Keratinocyte (primary cell): ENCODE measurements at regions not wholly inside any gene's neighbourhood (a gene's known extent, or its start where the extent isn't known, plus 50 kb on each side); places are given as distances from the start of the nearest gene placed in this dataset.

Experiments
- DNase-seq: peaks from one replicate; pipeline ENCODE4 v3.0.0-alpha.2; 2011; ENCODE audit warnings: low read depth, missing footprints, low spot score
- FAIRE-seq: peaks from 2 replicates; lab custom pipeline; 2011; peaks lifted over from hg19 to GRCh38; lab: Jason Lieb, UNC
- H2AFZ ChIP-seq: 2 replicates; pipeline ENCODE4 v1.6.0; 2012; ENCODE audit warnings: low read length, control low read depth, inconsistent platforms; ENCODE audit not compliant: control insufficient read depth
- H3K27ac ChIP-seq: 2 replicates; pipeline ENCODE4 v1.5.1; 2011; ENCODE audit warnings: low read length; ENCODE audit not compliant: control insufficient read depth, insufficient read depth
- H3K27me3 ChIP-seq: 3 replicates; pipeline ENCODE4 v1.6.0; 2011; ENCODE audit warnings: low read length; ENCODE audit not compliant: control insufficient read depth, insufficient read depth; ENCODE audit errors: extremely low read depth
- H3K36me3 ChIP-seq, 2 experiments: 2 replicates in 1 of 2; 3 replicates in 1 of 2; pipeline ENCODE4 v1.5.1; 2011; ENCODE audit warnings: low read length in 2 of 2, mild to moderate bottlenecking in 1 of 2; ENCODE audit not compliant: control insufficient read depth in 2 of 2, insufficient read depth in 2 of 2; ENCODE audit errors: extremely low read depth in 1 of 2
- H3K4me1 ChIP-seq: 3 replicates; pipeline ENCODE4 v1.5.1; 2011; ENCODE audit warnings: low read length; ENCODE audit not compliant: control insufficient read depth, insufficient read depth; ENCODE audit errors: extremely low read depth
- H3K4me2 ChIP-seq: 3 replicates; pipeline ENCODE4 v1.6.0; 2011; ENCODE audit warnings: low read depth, low read length; ENCODE audit not compliant: control insufficient read depth, insufficient read depth; ENCODE audit errors: extremely low read depth
- H3K4me3 ChIP-seq, 3 experiments: fragments of 200-600 bp in 1 of 3; sonication (generic) in 1 of 3; 2 replicates in 2 of 3; 3 replicates in 1 of 3; pipeline ENCODE4 v1.5.1; 2011 to 2016; ENCODE audit warnings: low read length in 3 of 3, mild to moderate bottlenecking in 3 of 3, control low read depth in 2 of 3, inconsistent platforms in 1 of 3, low read depth in 1 of 3, mixed read lengths in 1 of 3, mixed run types in 1 of 3, moderate library complexity in 1 of 3; ENCODE audit not compliant: control insufficient read depth in 2 of 3, insufficient read depth in 2 of 3; ENCODE audit errors: extremely low read depth in 1 of 3
- H3K79me2 ChIP-seq: 2 replicates; pipeline ENCODE4 v1.6.0; 2012; ENCODE audit warnings: low read length; ENCODE audit not compliant: control insufficient read depth, insufficient read depth
- H3K9ac ChIP-seq: 3 replicates; pipeline ENCODE4 v1.6.0; 2011; ENCODE audit warnings: low read length; ENCODE audit not compliant: control insufficient read depth, insufficient read depth; ENCODE audit errors: extremely low read depth
- H3K9me1 ChIP-seq: 3 replicates; pipeline ENCODE4 v1.6.0; 2011; ENCODE audit warnings: low read length; ENCODE audit not compliant: control insufficient read depth, insufficient read depth; ENCODE audit errors: extremely low read depth
- H3K9me3 ChIP-seq: 2 replicates; pipeline ENCODE4 v1.5.1; 2012; ENCODE audit warnings: low read depth, low read length; ENCODE audit not compliant: control insufficient read depth
- H4K20me1 ChIP-seq: 3 replicates; pipeline ENCODE4 v1.6.0; 2011; ENCODE audit warnings: low read length; ENCODE audit not compliant: control insufficient read depth, insufficient read depth; ENCODE audit errors: extremely low read depth
- CTCF ChIP-seq, 3 experiments: IDR thresholded peaks in 1 of 3; conservative IDR thresholded peaks in 1 of 3; optimal IDR thresholded peaks in 1 of 3; 2 replicates in 2 of 3; 3 replicates in 1 of 3; pipeline versions ENCODE3 to v1.5.1; 2011; ENCODE audit warnings: low read length in 3 of 3, mild to moderate bottlenecking in 3 of 3, moderate library complexity in 2 of 3, control low read depth in 1 of 3, inconsistent platforms in 1 of 3; ENCODE audit not compliant: insufficient read depth in 2 of 3; ENCODE audit errors: extremely low read depth in 1 of 3
- EZH2 ChIP-seq: IDR thresholded peaks from one replicate; pipeline ENCODE4 v1.6.1; 2012; ENCODE audit warnings: inconsistent platforms, mild to moderate bottlenecking, low read length, moderate library complexity
- dilution Hi-C: fragments of 300-500 bp; cut with MboI; formaldehyde crosslinking; loops from one replicate; pipeline ENCODE4 v1.7.0; 2020; ENCODE audit warnings: low sequenced_read_pairs; ENCODE audit not compliant: extremely low pct_ligation_motif_present

GRCh38 chr12:115042341-115042740 lies 358.4 kb upstream of the TBX3 start:
- Histone ChIP-seq H3K79me2 (no peaks in the 10 kb centered on the region), H2AFZ (no peak overlapping the region), H3K9ac (no peak overlapping the region), H4K20me1 (no peaks in the 10 kb centered on the region), H3K4me3 (no peak overlapping the region), H3K27me3 (no peaks in the 10 kb centered on the region), H3K27ac (no peak overlapping the region), H3K9me1 (no peaks in the 10 kb centered on the region), H3K4me2 (no peak overlapping the region), H3K4me1 (no peaks in the 10 kb centered on the region), H3K36me3 (no peaks in the 10 kb centered on the region), H3K9me3 (no peaks in the 10 kb centered on the region)
- FAIRE-seq (no peak), DNase-seq (no peak)
- TF ChIP-seq EZH2: no peak
- TF ChIP-seq CTCF (optimal IDR thresholded peaks at IDR 0.05 in 1 of 3, IDR thresholded peaks at IDR 0.05 in 1 of 3, conservative IDR thresholded peaks at IDR 0.05 in 1 of 3; ENCODE audit: extremely low read depth in 1 of 3, insufficient read depth in 2 of 3, low read length in 3 of 3): no peak
- dilution Hi-C loops: no loop called here

- no peak for TF ChIP-seq CTCF (optimal IDR thresholded peaks at IDR 0.05 in 1 of 3, IDR thresholded peaks at IDR 0.05 in 1 of 3, conservative IDR thresholded peaks at IDR 0.05 in 1 of 3; ENCODE audit: extremely low read depth in 1 of 3, insufficient read depth in 2 of 3, low read length in 3 of 3)
- no peak for TF ChIP-seq EZH2
- no peak overlapping the region for H3K27ac ChIP-seq
Measured at GRCh38 chr12:115037830-115038229, 353.9 kb upstream of the TBX3 start.

More at GRCh38 chr12:115037830-115038229, 353.9 kb upstream of the TBX3 start:
- Histone ChIP-seq H2AFZ (no peak overlapping the region), H3K27me3 (no peaks in the 10 kb centered on the region), H3K9me1 (no peaks in the 10 kb centered on the region), H3K4me3 (no peak overlapping the region), H3K4me2 (no peak overlapping the region), H3K4me1 (no peaks in the 10 kb centered on the region), H4K20me1 (no peaks in the 10 kb centered on the region), H3K79me2 (no peaks in the 10 kb centered on the region), H3K36me3 (no peaks in the 10 kb centered on the region), H3K9me3 (no peaks in the 10 kb centered on the region), H3K9ac (no peak overlapping the region)
- FAIRE-seq: no peak
- dilution Hi-C loops: no loop called here
- no peak for DNase-seq
